A673 (cell line): ENCODE measurements at regions not wholly inside any gene's neighbourhood (a gene's known extent, or its start where the extent isn't known, plus 50 kb on each side); places are given as distances from the start of the nearest gene placed in this dataset.

Experiments used
- CTCF ChIP-seq: fragments of 300-800, 200-600 bp; sonication (generic); conservative IDR thresholded peaks from 2 replicates; pipeline ENCODE4 v1.5.1; 2017; ENCODE audit warnings: low read depth, mild to moderate bottlenecking, antibody characterized with exemption, low read length, moderate library complexity, mixed read lengths
- EZH2 ChIP-seq: fragments of 200-600 bp; sonication (generic); IDR thresholded peaks from 2 replicates; pipeline ENCODE4 v1.6.1; 2017; ENCODE audit warnings: borderline replicate concordance, low read depth, mild to moderate bottlenecking, mixed read lengths, antibody characterized with exemption, low read length; ENCODE audit not compliant: poor library complexity, severe bottlenecking

- TF ChIP-seq CTCF (no peak), EZH2 (no peak)
These were observed 155.8 kb upstream of the KITLG start for GRCh38 chr12:88736031-88736430.
